ENCODE measurements at regions not wholly inside any gene's neighbourhood (a gene's known extent, or its start where the extent isn't known, plus 50 kb on each side); places are given as distances from the start of the nearest gene placed in this dataset.

GRCh38 chr2:103003750-103004260 lies 242.0 kb downstream of the TMEM182 start (continued):
- TF ChIP-seq ZNF532 (CRISPR knock-in tag; IDR thresholded peaks at IDR 0.05; ENCODE audit: borderline replicate concordance) (no peak), TEAD4 (CRISPR knock-in tag; IDR thresholded peaks at IDR 0.05) (no peak), NFYB (CRISPR knock-in tag; conservative IDR thresholded peaks at IDR 0.05; ENCODE audit: low read depth) (no peak), ATF6 (CRISPR knock-in tag; IDR thresholded peaks at IDR 0.05) (no peak)

- no peaks in the 10 kb centered on the region for H3K27me3 Mint-ChIP-seq (ENCODE audit: low read depth)
- no peak for DNase-seq (ENCODE audit: low spot score)
- no peaks in the 10 kb centered on the region for H3K36me3 Mint-ChIP-seq
- H3K4me3 Mint-ChIP-seq = no peak overlapping the region
- CTCF ChIA-PET = interaction anchor here (0.6 to 1.4 kb wide), 5 partner anchors 12 to 971 kb away, joined by 3 to 5 read pairs (median 3); no protein-coding TSS in a partner anchor
- peaks cover 12% of the 10 kb centered on the region for H3K9me3 Mint-ChIP-seq
- H3K27ac Mint-ChIP-seq = no peak overlapping the region
- no peak for ATAC-seq
- no peak for TF ChIP-seq ARID4B (CRISPR knock-in tag; IDR thresholded peaks at IDR 0.05; ENCODE audit: borderline replicate concordance)
- POLR2A ChIA-PET = interaction anchor here (0.6 kb wide), 1 partner anchor 135 kb away, joined by 3 read pairs; no protein-coding TSS in a partner anchor
- H3K4me1 Mint-ChIP-seq = peaks cover 8% of the 10 kb centered on the region
Observed at GRCh38 chr2:103004426-103004942, 242.7 kb downstream of the TMEM182 start.

GRCh38 chr2:103005393-103005792 lies 243.6 kb downstream of the TMEM182 start:
- Mint-ChIP-seq H3K9me3 (peaks cover 7% of the 10 kb centered on the region), H3K4me3 (no peak overlapping the region), H3K4me1 (peaks cover 8% of the 10 kb centered on the region), H3K27ac (no peak overlapping the region), H3K36me3 (no peaks in the 10 kb centered on the region), H3K27me3 (ENCODE audit: low read depth) (no peaks in the 10 kb centered on the region)
- ATAC-seq (no peak), DNase-seq (ENCODE audit: low spot score) (no peak)
- ChIA-PET POLR2A (no interaction called here), CTCF (interaction anchor here (0.6 to 1.4 kb wide), 2 partner anchors 165 to 972 kb away, joined by 3 to 5 read pairs; no protein-coding TSS in a partner anchor)
- TF ChIP-seq GRHL2 (CRISPR knock-in tag; IDR thresholded peaks at IDR 0.05; ENCODE audit: insufficient replicate concordance, severe bottlenecking) = no peak
- no peak for TF ChIP-seq TEAD4 (CRISPR knock-in tag; IDR thresholded peaks at IDR 0.05)
- TF ChIP-seq ZNF121 (CRISPR knock-in tag; IDR thresholded peaks at IDR 0.05) = no peak
- TF ChIP-seq USF2 (CRISPR knock-in tag; IDR thresholded peaks at IDR 0.05) = no peak
- TF ChIP-seq STAT6 (CRISPR knock-in tag; conservative IDR thresholded peaks at IDR 0.05; ENCODE audit: low read depth) = no peak

All from WTC11 (cell line).